GM23338 (cell line): ENCODE measurements at regions not wholly inside any gene's neighbourhood (a gene's known extent, or its start where the extent isn't known, plus 50 kb on each side); places are given as distances from the start of the nearest gene placed in this dataset.

Experiments used
- ATAC-seq: fragments of 200-7000 bp; cut with Tn5 transposase; 3 replicates; pipeline ENCODE4 v1.9.1; 2020
- DNase-seq: peaks from one replicate; pipeline ENCODE4 v3.0.0-alpha.2; 2015; ENCODE audit warnings: low spot score
- H2AFZ ChIP-seq: fragments of 200-600 bp; sonication (generic); 2 replicates; pipeline ENCODE4 v1.8.0; 2016; ENCODE audit warnings: antibody characterized with exemption, mild to moderate bottlenecking, moderate library complexity
- H3F3A ChIP-seq: fragments of 200-600 bp; sonication (generic); replicated peaks from 2 replicates; pipeline ENCODE4 v1.8.0; 2017; ENCODE audit warnings: antibody characterized with exemption, mixed run types, low read depth
- H3K27ac ChIP-seq: fragments of 200-600 bp; sonication (generic); 2 replicates; pipeline ENCODE4 v1.6.1; 2016; ENCODE audit warnings: low read depth
- H3K27me3 ChIP-seq: fragments of 200-600 bp; sonication (generic); 2 replicates; pipeline ENCODE4 v1.8.0; 2016; ENCODE audit warnings: mild to moderate bottlenecking, mixed run types, moderate library complexity; ENCODE audit not compliant: insufficient read depth
- H3K36me3 ChIP-seq: fragments of 200-600 bp; sonication (generic); 2 replicates; pipeline ENCODE4 v1.8.0; 2016; ENCODE audit warnings: mild to moderate bottlenecking; ENCODE audit not compliant: insufficient read depth
- H3K4me1 ChIP-seq: fragments of 200-600 bp; sonication (generic); 2 replicates; pipeline ENCODE4 v1.8.0; 2016; ENCODE audit warnings: mild to moderate bottlenecking, moderate library complexity; ENCODE audit not compliant: insufficient read depth
- H3K4me2 ChIP-seq: fragments of 200-600 bp; sonication (generic); 2 replicates; pipeline ENCODE4 v1.7.1; 2017; ENCODE audit warnings: mixed run types
- H3K4me3 ChIP-seq: fragments of 200-600 bp; sonication (generic); 2 replicates; pipeline ENCODE4 v1.6.1; 2016; ENCODE audit warnings: mixed run types
- H3K79me2 ChIP-seq: fragments of 200-600 bp; sonication (generic); replicated peaks from 2 replicates; pipeline ENCODE4 v1.8.0; 2017; ENCODE audit warnings: mild to moderate bottlenecking; ENCODE audit not compliant: insufficient read depth
- H3K9me2 ChIP-seq: fragments of 200-600 bp; sonication (generic); 2 replicates; pipeline ENCODE4 v1.8.0; 2017; ENCODE audit not compliant: insufficient read depth
- H4K20me1 ChIP-seq: fragments of 200-600 bp; sonication (generic); replicated peaks from 2 replicates; pipeline ENCODE4 v1.8.0; 2017; ENCODE audit warnings: mild to moderate bottlenecking; ENCODE audit not compliant: insufficient read depth
- H3K27ac Mint-ChIP-seq: 2 replicates; pipeline ENCODE4 v1.8.0; 2020; ENCODE audit warnings: inconsistent platforms, mild to moderate bottlenecking, moderate library complexity, mixed read lengths
- H3K27me3 Mint-ChIP-seq: 3 replicates; pipeline ENCODE4 v1.8.0; 2022; ENCODE audit warnings: low read depth, mild to moderate bottlenecking, moderate library complexity, mixed read lengths, inconsistent platforms; ENCODE audit not compliant: insufficient read depth, poor library complexity
- H3K36me3 Mint-ChIP-seq: 3 replicates; pipeline ENCODE4 v1.8.0; 2021; ENCODE audit warnings: low read depth, mild to moderate bottlenecking, inconsistent platforms, moderate library complexity, mixed read lengths
- H3K4me1 Mint-ChIP-seq: 3 replicates; pipeline ENCODE4 v1.8.0; 2020; ENCODE audit warnings: mild to moderate bottlenecking, inconsistent platforms, mixed read lengths
- H3K4me3 Mint-ChIP-seq: 3 replicates; pipeline ENCODE4 v1.8.0; 2021; ENCODE audit warnings: moderate library complexity, mild to moderate bottlenecking, inconsistent platforms, mixed read lengths
- H3K9me3 Mint-ChIP-seq: 3 replicates; pipeline ENCODE4 v1.8.0; 2020; ENCODE audit warnings: moderate library complexity, mild to moderate bottlenecking, inconsistent platforms, mixed read lengths
- CREB1 ChIP-seq: fragments of 250-450 bp; sonication (Bioruptor Pico); IDR thresholded peaks from 2 replicates; pipeline ENCODE4 v1.5.0; 2020; ENCODE audit warnings: low read depth, mild to moderate bottlenecking, moderate library complexity
- EZH2 ChIP-seq: fragments of 200-600 bp; sonication (generic); IDR thresholded peaks from one replicate; pipeline ENCODE4 v1.8.0; 2017; ENCODE audit warnings: antibody characterized with exemption, mild to moderate bottlenecking, low read depth; ENCODE audit not compliant: unreplicated experiment
- EZH2phosphoT487 ChIP-seq: fragments of 200-600 bp; sonication (generic); IDR thresholded peaks from one replicate; pipeline ENCODE4 v1.8.1; 2018; ENCODE audit warnings: antibody characterized with exemption; ENCODE audit not compliant: unreplicated experiment
- JUNB ChIP-seq: IDR thresholded peaks from one replicate; pipeline ENCODE4 v1.6.1; 2016; ENCODE audit warnings: antibody characterized with exemption; ENCODE audit not compliant: unreplicated experiment
- STAT1 ChIP-seq: IDR thresholded peaks from one replicate; pipeline ENCODE4 v1.6.1; 2016; ENCODE audit warnings: antibody characterized with exemption; ENCODE audit not compliant: unreplicated experiment
- ZNF114 ChIP-seq: fragments of 250-450 bp; sonication (Bioruptor Pico); IDR thresholded peaks from 2 replicates; pipeline ENCODE4 v1.5.0; 2020; ENCODE audit warnings: mild to moderate bottlenecking, moderate library complexity
- ZNF331 ChIP-seq: fragments of 250-450 bp; sonication (Bioruptor Pico); IDR thresholded peaks from 2 replicates; pipeline ENCODE4 v1.5.0; 2020; ENCODE audit warnings: low read depth, mild to moderate bottlenecking, moderate library complexity
- TF ChIP-seq, protein P1 (sequence below): fragments of 250-450 bp; sonication (Bioruptor Pico); IDR thresholded peaks from 2 replicates; pipeline ENCODE4 v1.5.0; 2020; ENCODE audit warnings: mild to moderate bottlenecking, moderate library complexity
- TF ChIP-seq, protein P2 (sequence below), 2 experiments: fragments of 200-600 bp in 1 of 2; sonication (generic) in 1 of 2; conservative IDR thresholded peaks; 2 replicates each; pipeline versions ENCODE4 v1.5.1 to v1.6.1; 2016 to 2017; ENCODE audit warnings: antibody characterized with exemption in 2 of 2, low read depth in 2 of 2, mild to moderate bottlenecking in 2 of 2, moderate library complexity in 1 of 2
- TF ChIP-seq, protein P3 (sequence below): IDR thresholded peaks from one replicate; pipeline ENCODE4 v1.6.1; 2018; ENCODE audit warnings: antibody characterized with exemption; ENCODE audit not compliant: unreplicated experiment
- TF ChIP-seq, protein P4 (sequence below): IDR thresholded peaks from 2 replicates; pipeline ENCODE4 v1.6.1; 2016; ENCODE audit warnings: antibody characterized with exemption

DNA sequence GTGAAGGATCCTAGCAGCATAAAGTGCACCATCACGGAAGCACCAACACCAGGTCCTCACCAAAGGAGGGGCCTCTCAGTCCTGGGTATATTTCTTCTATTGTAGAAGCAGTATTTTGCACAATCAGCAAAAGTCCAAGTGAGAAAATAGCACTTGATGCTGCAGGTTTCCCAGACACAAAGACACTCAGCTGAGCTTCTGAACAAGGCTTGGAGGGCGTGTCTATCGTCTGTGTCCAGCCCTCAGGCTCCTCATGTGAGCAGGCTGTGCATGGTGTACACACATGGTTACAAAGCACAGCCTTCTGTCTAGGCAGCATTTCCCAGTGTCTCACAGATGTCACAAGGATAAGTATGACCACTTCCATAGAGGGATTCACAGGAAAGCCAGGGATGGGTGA, 98.3 kb upstream of the SPATA12 start:
- Mint-ChIP-seq H3K36me3 (no peaks in the 10 kb centered on the region), H3K9me3 (peaks cover 2% of the 10 kb centered on the region; the same call in 2 of the 3 replicates), H3K4me3 (no peak overlapping the region), H3K27me3 (peaks cover 3% of the 10 kb centered on the region), H3K27ac (no peak overlapping the region), H3K4me1 (peaks cover 10% of the 10 kb centered on the region)
- peaks cover 9% of the 10 kb centered on the region; the same call in 1 of the 2 replicates for H3K4me1 ChIP-seq
- no peaks in the 10 kb centered on the region for H3F3A ChIP-seq
- H3K27ac ChIP-seq, result no peak overlapping the region
- TF ChIP-seq ZNF114 (no peak), ZNF331 (CRISPR knock-in tag) (no peak), EZH2phosphoT487 (no peak), EZH2 (no peak), STAT1 (no peak), CREB1 (CRISPR knock-in tag) (no peak), JUNB (no peak)
- TF ChIP-seq, protein P1, sequence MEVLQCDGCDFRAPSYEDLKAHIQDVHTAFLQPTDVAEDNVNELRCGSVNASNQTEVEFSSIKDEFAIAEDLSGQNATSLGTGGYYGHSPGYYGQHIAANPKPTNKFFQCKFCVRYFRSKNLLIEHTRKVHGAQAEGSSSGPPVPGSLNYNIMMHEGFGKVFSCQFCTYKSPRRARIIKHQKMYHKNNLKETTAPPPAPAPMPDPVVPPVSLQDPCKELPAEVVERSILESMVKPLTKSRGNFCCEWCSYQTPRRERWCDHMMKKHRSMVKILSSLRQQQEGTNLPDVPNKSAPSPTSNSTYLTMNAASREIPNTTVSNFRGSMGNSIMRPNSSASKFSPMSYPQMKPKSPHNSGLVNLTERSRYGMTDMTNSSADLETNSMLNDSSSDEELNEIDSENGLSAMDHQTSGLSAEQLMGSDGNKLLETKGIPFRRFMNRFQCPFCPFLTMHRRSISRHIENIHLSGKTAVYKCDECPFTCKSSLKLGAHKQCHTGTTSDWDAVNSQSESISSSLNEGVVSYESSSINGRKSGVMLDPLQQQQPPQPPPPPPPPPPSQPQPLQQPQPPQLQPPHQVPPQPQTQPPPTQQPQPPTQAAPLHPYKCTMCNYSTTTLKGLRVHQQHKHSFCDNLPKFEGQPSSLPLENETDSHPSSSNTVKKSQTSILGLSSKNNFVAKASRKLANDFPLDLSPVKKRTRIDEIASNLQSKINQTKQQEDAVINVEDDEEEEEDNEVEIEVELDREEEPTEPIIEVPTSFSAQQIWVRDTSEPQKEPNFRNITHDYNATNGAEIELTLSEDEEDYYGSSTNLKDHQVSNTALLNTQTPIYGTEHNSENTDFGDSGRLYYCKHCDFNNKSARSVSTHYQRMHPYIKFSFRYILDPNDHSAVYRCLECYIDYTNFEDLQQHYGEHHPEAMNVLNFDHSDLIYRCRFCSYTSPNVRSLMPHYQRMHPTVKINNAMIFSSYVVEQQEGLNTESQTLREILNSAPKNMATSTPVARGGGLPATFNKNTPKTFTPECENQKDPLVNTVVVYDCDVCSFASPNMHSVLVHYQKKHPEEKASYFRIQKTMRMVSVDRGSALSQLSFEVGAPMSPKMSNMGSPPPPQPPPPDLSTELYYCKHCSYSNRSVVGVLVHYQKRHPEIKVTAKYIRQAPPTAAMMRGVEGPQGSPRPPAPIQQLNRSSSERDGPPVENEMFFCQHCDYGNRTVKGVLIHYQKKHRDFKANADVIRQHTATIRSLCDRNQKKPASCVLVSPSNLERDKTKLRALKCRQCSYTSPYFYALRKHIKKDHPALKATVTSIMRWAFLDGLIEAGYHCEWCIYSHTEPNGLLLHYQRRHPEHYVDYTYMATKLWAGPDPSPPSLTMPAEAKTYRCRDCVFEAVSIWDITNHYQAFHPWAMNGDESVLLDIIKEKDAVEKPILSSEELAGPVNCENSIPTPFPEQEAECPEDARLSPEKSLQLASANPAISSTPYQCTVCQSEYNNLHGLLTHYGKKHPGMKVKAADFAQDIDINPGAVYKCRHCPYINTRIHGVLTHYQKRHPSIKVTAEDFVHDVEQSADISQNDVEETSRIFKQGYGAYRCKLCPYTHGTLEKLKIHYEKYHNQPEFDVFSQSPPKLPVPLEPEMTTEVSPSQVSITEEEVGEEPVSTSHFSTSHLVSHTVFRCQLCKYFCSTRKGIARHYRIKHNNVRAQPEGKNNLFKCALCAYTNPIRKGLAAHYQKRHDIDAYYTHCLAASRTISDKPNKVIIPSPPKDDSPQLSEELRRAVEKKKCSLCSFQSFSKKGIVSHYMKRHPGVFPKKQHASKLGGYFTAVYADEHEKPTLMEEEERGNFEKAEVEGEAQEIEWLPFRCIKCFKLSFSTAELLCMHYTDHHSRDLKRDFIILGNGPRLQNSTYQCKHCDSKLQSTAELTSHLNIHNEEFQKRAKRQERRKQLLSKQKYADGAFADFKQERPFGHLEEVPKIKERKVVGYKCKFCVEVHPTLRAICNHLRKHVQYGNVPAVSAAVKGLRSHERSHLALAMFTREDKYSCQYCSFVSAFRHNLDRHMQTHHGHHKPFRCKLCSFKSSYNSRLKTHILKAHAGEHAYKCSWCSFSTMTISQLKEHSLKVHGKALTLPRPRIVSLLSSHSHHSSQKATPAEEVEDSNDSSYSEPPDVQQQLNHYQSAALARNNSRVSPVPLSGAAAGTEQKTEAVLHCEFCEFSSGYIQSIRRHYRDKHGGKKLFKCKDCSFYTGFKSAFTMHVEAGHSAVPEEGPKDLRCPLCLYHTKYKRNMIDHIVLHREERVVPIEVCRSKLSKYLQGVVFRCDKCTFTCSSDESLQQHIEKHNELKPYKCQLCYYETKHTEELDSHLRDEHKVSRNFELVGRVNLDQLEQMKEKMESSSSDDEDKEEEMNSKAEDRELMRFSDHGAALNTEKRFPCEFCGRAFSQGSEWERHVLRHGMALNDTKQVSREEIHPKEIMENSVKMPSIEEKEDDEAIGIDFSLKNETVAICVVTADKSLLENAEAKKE (CRISPR knock-in tag), result no peak
- TF ChIP-seq, protein P2, sequence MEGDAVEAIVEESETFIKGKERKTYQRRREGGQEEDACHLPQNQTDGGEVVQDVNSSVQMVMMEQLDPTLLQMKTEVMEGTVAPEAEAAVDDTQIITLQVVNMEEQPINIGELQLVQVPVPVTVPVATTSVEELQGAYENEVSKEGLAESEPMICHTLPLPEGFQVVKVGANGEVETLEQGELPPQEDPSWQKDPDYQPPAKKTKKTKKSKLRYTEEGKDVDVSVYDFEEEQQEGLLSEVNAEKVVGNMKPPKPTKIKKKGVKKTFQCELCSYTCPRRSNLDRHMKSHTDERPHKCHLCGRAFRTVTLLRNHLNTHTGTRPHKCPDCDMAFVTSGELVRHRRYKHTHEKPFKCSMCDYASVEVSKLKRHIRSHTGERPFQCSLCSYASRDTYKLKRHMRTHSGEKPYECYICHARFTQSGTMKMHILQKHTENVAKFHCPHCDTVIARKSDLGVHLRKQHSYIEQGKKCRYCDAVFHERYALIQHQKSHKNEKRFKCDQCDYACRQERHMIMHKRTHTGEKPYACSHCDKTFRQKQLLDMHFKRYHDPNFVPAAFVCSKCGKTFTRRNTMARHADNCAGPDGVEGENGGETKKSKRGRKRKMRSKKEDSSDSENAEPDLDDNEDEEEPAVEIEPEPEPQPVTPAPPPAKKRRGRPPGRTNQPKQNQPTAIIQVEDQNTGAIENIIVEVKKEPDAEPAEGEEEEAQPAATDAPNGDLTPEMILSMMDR (conservative IDR thresholded peaks at IDR 0.05; ENCODE audit: low read depth in 2 of 2), result no peak
- TF ChIP-seq, protein P3, sequence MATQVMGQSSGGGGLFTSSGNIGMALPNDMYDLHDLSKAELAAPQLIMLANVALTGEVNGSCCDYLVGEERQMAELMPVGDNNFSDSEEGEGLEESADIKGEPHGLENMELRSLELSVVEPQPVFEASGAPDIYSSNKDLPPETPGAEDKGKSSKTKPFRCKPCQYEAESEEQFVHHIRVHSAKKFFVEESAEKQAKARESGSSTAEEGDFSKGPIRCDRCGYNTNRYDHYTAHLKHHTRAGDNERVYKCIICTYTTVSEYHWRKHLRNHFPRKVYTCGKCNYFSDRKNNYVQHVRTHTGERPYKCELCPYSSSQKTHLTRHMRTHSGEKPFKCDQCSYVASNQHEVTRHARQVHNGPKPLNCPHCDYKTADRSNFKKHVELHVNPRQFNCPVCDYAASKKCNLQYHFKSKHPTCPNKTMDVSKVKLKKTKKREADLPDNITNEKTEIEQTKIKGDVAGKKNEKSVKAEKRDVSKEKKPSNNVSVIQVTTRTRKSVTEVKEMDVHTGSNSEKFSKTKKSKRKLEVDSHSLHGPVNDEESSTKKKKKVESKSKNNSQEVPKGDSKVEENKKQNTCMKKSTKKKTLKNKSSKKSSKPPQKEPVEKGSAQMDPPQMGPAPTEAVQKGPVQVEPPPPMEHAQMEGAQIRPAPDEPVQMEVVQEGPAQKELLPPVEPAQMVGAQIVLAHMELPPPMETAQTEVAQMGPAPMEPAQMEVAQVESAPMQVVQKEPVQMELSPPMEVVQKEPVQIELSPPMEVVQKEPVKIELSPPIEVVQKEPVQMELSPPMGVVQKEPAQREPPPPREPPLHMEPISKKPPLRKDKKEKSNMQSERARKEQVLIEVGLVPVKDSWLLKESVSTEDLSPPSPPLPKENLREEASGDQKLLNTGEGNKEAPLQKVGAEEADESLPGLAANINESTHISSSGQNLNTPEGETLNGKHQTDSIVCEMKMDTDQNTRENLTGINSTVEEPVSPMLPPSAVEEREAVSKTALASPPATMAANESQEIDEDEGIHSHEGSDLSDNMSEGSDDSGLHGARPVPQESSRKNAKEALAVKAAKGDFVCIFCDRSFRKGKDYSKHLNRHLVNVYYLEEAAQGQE, result no peak
- TF ChIP-seq, protein P4, sequence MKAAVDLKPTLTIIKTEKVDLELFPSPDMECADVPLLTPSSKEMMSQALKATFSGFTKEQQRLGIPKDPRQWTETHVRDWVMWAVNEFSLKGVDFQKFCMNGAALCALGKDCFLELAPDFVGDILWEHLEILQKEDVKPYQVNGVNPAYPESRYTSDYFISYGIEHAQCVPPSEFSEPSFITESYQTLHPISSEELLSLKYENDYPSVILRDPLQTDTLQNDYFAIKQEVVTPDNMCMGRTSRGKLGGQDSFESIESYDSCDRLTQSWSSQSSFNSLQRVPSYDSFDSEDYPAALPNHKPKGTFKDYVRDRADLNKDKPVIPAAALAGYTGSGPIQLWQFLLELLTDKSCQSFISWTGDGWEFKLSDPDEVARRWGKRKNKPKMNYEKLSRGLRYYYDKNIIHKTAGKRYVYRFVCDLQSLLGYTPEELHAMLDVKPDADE, result no peak
- DNase-seq, result no peak
- no peaks in the 10 kb centered on the region for H3K79me2 ChIP-seq
- no peak overlapping the region for H3K4me2 ChIP-seq
- H3K4me3 ChIP-seq, result no peak overlapping the region
- no peak for ATAC-seq
- H3K27me3 ChIP-seq, result no peaks in the 10 kb centered on the region
- no peaks in the 10 kb centered on the region for H3K36me3 ChIP-seq
- no peak overlapping the region for H2AFZ ChIP-seq
- H4K20me1 ChIP-seq, result no peaks in the 10 kb centered on the region
- H3K9me2 ChIP-seq, result no peaks in the 10 kb centered on the region
